Fibroblast of lung (primary cell): ENCODE measurements at regions not wholly inside any gene's neighbourhood (a gene's known extent, or its start where the extent isn't known, plus 50 kb on each side); places are given as distances from the start of the nearest gene placed in this dataset.

Source experiments
- DNase-seq, 2 donors: peaks; one replicate each; pipeline versions ENCODE4 v3.0.0 to v3.0.0-alpha.2; 2010; ENCODE audit warnings: low read depth in 2 of 2
- H2AFZ ChIP-seq: 2 replicates; pipeline ENCODE4 v1.5.1; 2012; ENCODE audit warnings: low read length, control low read depth, inconsistent platforms
- H3K27ac ChIP-seq: 2 replicates; pipeline ENCODE4 v1.5.1; 2011; ENCODE audit warnings: low read length, control low read depth; ENCODE audit not compliant: insufficient read depth
- H3K27me3 ChIP-seq: 2 replicates; pipeline ENCODE4 v1.5.1; 2011; ENCODE audit warnings: mild to moderate bottlenecking, low read length; ENCODE audit not compliant: control insufficient read depth, insufficient read depth
- H3K36me3 ChIP-seq: 2 replicates; pipeline ENCODE4 v1.5.1; 2011; ENCODE audit warnings: low read length; ENCODE audit not compliant: control insufficient read depth, insufficient read depth
- H3K4me1 ChIP-seq: 2 replicates; pipeline ENCODE4 v1.5.1; 2011; ENCODE audit warnings: low read length; ENCODE audit not compliant: control insufficient read depth, insufficient read depth; ENCODE audit errors: extremely low read depth
- H3K4me2 ChIP-seq: 2 replicates; pipeline ENCODE4 v1.5.1; 2011; ENCODE audit warnings: low read length, control low read depth; ENCODE audit not compliant: insufficient read depth; ENCODE audit errors: extremely low read depth
- H3K4me3 ChIP-seq, 4 experiments: fragments of 200-600 bp in 1 of 4; sonication (generic) in 1 of 4; replicated peaks in 1 of 4; 2 replicates each; pipeline ENCODE4 v1.5.1; 2011 to 2016; ENCODE audit warnings: low read length in 4 of 4, low read depth in 3 of 4, mild to moderate bottlenecking in 3 of 4, control low read depth in 2 of 4, inconsistent platforms in 1 of 4, mixed read lengths in 1 of 4; ENCODE audit not compliant: insufficient read depth in 1 of 4; ENCODE audit errors: control extremely low read depth in 1 of 4
- H3K79me2 ChIP-seq: 2 replicates; pipeline ENCODE4 v1.5.1; 2012; ENCODE audit warnings: mild to moderate bottlenecking, low read length, inconsistent platforms; ENCODE audit not compliant: control insufficient read depth, insufficient read depth
- H3K9ac ChIP-seq: 2 replicates; pipeline ENCODE4 v1.5.1; 2011; ENCODE audit warnings: mild to moderate bottlenecking, low read length, control low read depth; ENCODE audit not compliant: insufficient read depth
- H3K9me3 ChIP-seq: 2 replicates; pipeline ENCODE4 v1.5.1; 2012; ENCODE audit warnings: low read depth, low read length; ENCODE audit not compliant: control insufficient read depth, insufficient read depth
- H4K20me1 ChIP-seq: 2 replicates; pipeline ENCODE4 v1.5.1; 2011; ENCODE audit warnings: low read length; ENCODE audit not compliant: control insufficient read depth, insufficient read depth; ENCODE audit errors: extremely low read depth
- EZH2 ChIP-seq: IDR thresholded peaks from 2 replicates; pipeline ENCODE4 v1.5.1; 2012; ENCODE audit warnings: low read length, control low read depth, mild to moderate bottlenecking; ENCODE audit errors: missing control alignments
- TF ChIP-seq, protein P1 (sequence below), 2 donors: IDR thresholded peaks in 1 of 2; conservative IDR thresholded peaks in 1 of 2; 1 replicate in 1 of 2; 2 replicates in 1 of 2; pipeline ENCODE4 v1.5.1; 2011 to 2012; ENCODE audit warnings: low read length in 2 of 2, control low read depth in 1 of 2, inconsistent platforms in 1 of 2, low read depth in 1 of 2, mild to moderate bottlenecking in 1 of 2

- H3K27me3 ChIP-seq, result no peaks in the 10 kb centered on the region
- no peaks in the 10 kb centered on the region for H4K20me1 ChIP-seq
- DNase-seq, result no peak
- TF ChIP-seq, protein P1, sequence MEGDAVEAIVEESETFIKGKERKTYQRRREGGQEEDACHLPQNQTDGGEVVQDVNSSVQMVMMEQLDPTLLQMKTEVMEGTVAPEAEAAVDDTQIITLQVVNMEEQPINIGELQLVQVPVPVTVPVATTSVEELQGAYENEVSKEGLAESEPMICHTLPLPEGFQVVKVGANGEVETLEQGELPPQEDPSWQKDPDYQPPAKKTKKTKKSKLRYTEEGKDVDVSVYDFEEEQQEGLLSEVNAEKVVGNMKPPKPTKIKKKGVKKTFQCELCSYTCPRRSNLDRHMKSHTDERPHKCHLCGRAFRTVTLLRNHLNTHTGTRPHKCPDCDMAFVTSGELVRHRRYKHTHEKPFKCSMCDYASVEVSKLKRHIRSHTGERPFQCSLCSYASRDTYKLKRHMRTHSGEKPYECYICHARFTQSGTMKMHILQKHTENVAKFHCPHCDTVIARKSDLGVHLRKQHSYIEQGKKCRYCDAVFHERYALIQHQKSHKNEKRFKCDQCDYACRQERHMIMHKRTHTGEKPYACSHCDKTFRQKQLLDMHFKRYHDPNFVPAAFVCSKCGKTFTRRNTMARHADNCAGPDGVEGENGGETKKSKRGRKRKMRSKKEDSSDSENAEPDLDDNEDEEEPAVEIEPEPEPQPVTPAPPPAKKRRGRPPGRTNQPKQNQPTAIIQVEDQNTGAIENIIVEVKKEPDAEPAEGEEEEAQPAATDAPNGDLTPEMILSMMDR (conservative IDR thresholded peaks at IDR 0.05 in 1 of 2, IDR thresholded peaks at IDR 0.05 in 1 of 2; ENCODE audit: low read depth in 1 of 2, low read length in 2 of 2), result no peak
- no peak for TF ChIP-seq EZH2
- no peak overlapping the region for H3K4me2 ChIP-seq
- H3K9ac ChIP-seq, result no peak overlapping the region
- H3K27ac ChIP-seq, result no peak overlapping the region
- no peaks in the 10 kb centered on the region for H3K9me3 ChIP-seq
- no peak overlapping the region for H3K4me3 ChIP-seq
- H3K79me2 ChIP-seq, result no peaks in the 10 kb centered on the region
- no peaks in the 10 kb centered on the region for H3K36me3 ChIP-seq
- H2AFZ ChIP-seq, result no peak overlapping the region
- H3K4me1 ChIP-seq, result no peaks in the 10 kb centered on the region
Observed at GRCh38 chr14:101616202-101616601, 54.9 kb downstream of the DIO3 start.

DNA sequence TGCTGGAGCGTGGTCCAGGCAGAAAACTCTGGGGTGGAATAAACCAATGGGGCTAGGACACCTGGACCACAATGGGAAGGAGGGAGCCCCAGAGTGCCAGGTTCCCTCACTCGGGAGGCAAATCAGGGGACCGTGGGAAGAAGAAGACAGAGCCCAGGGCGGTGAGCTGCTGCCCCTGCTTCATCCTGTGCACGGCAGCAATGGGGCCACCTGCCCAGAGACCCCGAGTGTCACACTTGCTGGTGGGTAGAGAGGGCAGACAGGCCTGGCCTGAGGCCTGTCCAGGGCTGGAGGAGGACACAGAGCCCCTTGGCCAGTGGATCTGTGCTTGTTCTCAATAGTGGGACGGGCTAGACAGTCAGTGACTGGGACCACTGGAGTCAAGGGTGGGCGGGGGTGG lies 58.2 kb downstream of the DIO3 start:
- no peak for DNase-seq
- Histone ChIP-seq H3K4me1 (no peaks in the 10 kb centered on the region), H3K27me3 (no peaks in the 10 kb centered on the region), H3K36me3 (no peaks in the 10 kb centered on the region), H3K9me3 (no peaks in the 10 kb centered on the region), H3K4me3 (no peak overlapping the region), H3K9ac (no peak overlapping the region), H3K79me2 (no peaks in the 10 kb centered on the region), H4K20me1 (no peaks in the 10 kb centered on the region), H3K27ac (no peak overlapping the region), H3K4me2 (no peak overlapping the region), H2AFZ (no peak overlapping the region)
- TF ChIP-seq EZH2, result no peak
- TF ChIP-seq, protein P1 (conservative IDR thresholded peaks at IDR 0.05 in 1 of 2, IDR thresholded peaks at IDR 0.05 in 1 of 2; ENCODE audit: low read depth in 1 of 2, low read length in 2 of 2), result no peak

- TF ChIP-seq, protein P1 (conservative IDR thresholded peaks at IDR 0.05 in 1 of 2, IDR thresholded peaks at IDR 0.05 in 1 of 2; ENCODE audit: low read depth in 1 of 2, low read length in 2 of 2), result no peak
- no peak for TF ChIP-seq EZH2
Observed at GRCh38 chr14:101620031-101620788, 58.9 kb downstream of the DIO3 start.

More at GRCh38 chr14:101620031-101620788, 58.9 kb downstream of the DIO3 start:
- DNase-seq, result no peak
- Histone ChIP-seq H3K79me2 (no peaks in the 10 kb centered on the region), H3K36me3 (no peaks in the 10 kb centered on the region), H2AFZ (no peak overlapping the region), H3K27me3 (no peaks in the 10 kb centered on the region), H4K20me1 (no peaks in the 10 kb centered on the region), H3K9me3 (no peaks in the 10 kb centered on the region), H3K27ac (no peak overlapping the region), H3K4me3 (no peak overlapping the region), H3K9ac (no peak overlapping the region), H3K4me1 (no peaks in the 10 kb centered on the region), H3K4me2 (no peak overlapping the region)
